ENCODE measurements at regions not wholly inside any gene's neighbourhood (a gene's known extent, or its start where the extent isn't known, plus 50 kb on each side); places are given as distances from the start of the nearest gene placed in this dataset.

DNA sequence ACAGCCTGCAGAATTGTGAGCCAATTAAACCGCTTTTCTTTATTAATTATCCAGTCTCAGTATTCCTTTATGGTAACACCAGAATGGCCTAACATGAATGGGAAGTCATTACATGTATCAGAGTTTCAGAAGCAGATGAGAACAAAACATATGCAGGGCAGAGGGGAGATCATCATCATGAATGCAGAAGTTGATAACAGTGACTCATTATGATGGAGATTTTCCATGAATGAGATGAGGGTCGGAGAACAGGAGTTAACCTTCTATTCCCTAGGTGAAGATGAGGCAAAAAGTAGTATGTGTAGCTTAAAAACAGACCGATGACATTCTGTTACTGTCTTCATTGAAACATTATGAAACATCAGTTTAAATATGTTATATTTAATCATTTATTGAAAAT, 59.5 kb upstream of the PPM1B start:
- POLR2A ChIA-PET: no interaction called here
- CTCF ChIA-PET: no interaction called here
- Mint-ChIP-seq H3K36me3 (ENCODE audit: low read depth) (no peaks in the 10 kb centered on the region), H3K4me3 (no peak overlapping the region), H3K27ac (no peak overlapping the region), H3K4me1 (peaks cover 6% of the 10 kb centered on the region), H3K27me3 (peaks cover 6% of the 10 kb centered on the region), H3K9me3 (no peaks in the 10 kb centered on the region)
- no peak for DNase-seq

DNA sequence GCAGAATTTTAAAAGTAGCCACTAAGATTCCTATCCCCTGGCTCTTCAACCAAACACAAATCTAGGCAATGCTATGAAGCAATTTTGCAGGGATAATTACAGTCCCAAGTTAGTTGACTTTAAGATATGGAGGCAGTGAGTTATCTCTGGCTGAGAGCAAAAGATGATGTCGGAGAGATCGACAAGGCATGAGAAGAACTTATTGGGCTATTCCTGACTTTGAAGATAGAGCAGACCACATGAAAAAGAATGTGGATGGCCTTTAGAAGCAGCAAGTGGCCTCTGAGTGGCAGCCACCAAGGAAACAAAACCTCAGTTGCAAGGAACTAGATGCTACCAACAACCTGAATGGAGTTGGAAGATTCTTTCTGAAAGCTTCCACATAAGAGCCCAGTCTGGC, 58.2 kb upstream of the PPM1B start:
- POLR2A ChIA-PET: interaction anchor here (0.6 kb wide), 1 partner anchor 70 kb away, joined by 4 read pairs; no protein-coding TSS in a partner anchor

DNA sequence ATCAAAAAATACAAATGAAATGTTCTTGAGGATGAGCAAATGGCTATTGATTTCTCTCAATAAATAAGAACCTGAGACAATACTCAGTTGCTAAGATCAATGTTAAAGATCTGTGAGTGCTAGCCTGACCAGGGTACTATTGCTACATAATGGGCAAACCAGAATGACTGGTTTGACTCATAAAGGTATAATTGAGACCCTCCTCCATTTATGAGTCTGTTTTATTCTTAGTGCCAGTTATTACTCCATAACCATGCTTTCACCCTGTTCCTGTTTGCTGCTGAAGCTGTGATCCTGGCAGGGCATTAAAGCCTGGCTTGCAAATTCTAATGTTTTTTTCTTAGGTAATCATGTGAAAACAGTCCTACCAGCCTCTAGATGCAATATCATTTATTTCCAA, 56.6 kb upstream of the PPM1B start:
- no peak overlapping the region for H3K27ac Mint-ChIP-seq
- H3K36me3 Mint-ChIP-seq (ENCODE audit: low read depth): no peaks in the 10 kb centered on the region
- DNase-seq: no peak
- ChIA-PET POLR2A (interaction anchor here (0.7 kb wide), 2 partner anchors 282 to 1895 kb away, joined by 4 read pairs; no protein-coding TSS in a partner anchor), CTCF (interaction anchor here (0.6 to 1.1 kb wide), 3 partner anchors 8 to 57 kb away, joined by 3 to 5 read pairs (median 3); no protein-coding TSS in a partner anchor)
- H3K27me3 Mint-ChIP-seq: peaks cover 6% of the 10 kb centered on the region
- H3K4me1 Mint-ChIP-seq: peaks cover 3% of the 10 kb centered on the region
- H3K9me3 Mint-ChIP-seq: no peaks in the 10 kb centered on the region
- no peak overlapping the region for H3K4me3 Mint-ChIP-seq

More for the DNA sequence above, 58.2 kb upstream of the PPM1B start:
- no peak overlapping the region for H3K4me3 Mint-ChIP-seq
- no peaks in the 10 kb centered on the region for H3K9me3 Mint-ChIP-seq
- peaks cover 4% of the 10 kb centered on the region for H3K4me1 Mint-ChIP-seq
- H3K27ac Mint-ChIP-seq: no peak overlapping the region
- CTCF ChIA-PET: interaction anchor here (0.7 kb wide), 1 partner anchor 24 kb away, joined by 3 read pairs; no protein-coding TSS in a partner anchor
- no peak for DNase-seq
- no peaks in the 10 kb centered on the region for H3K36me3 Mint-ChIP-seq (ENCODE audit: low read depth)
- H3K27me3 Mint-ChIP-seq: peaks cover 6% of the 10 kb centered on the region

DNA sequence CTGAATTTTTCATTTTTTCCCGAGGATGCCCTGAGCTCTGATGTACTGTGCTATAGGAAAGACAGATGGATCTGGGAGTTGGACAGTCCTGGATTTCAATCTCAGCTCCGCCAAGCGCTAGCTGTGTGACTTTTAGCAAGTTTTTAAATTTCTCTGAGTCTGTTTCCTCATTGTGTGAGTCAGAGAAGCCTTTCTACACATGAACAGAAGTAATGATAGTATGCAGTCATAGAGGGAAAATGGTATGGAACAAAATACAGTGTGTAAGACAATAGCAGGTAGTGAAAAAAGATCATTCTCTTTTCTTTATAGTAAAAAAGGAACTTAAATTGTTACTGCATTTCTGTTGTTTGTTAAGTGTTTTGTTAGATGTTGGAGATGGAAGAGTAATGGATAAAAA, 52.4 kb upstream of the PPM1B start:
- ChIA-PET POLR2A (no interaction called here), CTCF (interaction anchor here (1.1 to 1.2 kb wide), 2 partner anchors 15 to 19 kb away, joined by 3 read pairs; no protein-coding TSS in a partner anchor)
- Mint-ChIP-seq H3K27ac (no peak overlapping the region), H3K9me3 (no peaks in the 10 kb centered on the region), H3K4me3 (no peak overlapping the region), H3K27me3 (peaks cover 5% of the 10 kb centered on the region), H3K36me3 (ENCODE audit: low read depth) (no peaks in the 10 kb centered on the region), H3K4me1 (peaks cover 8% of the 10 kb centered on the region)
- DNase-seq: no peak

DNA sequence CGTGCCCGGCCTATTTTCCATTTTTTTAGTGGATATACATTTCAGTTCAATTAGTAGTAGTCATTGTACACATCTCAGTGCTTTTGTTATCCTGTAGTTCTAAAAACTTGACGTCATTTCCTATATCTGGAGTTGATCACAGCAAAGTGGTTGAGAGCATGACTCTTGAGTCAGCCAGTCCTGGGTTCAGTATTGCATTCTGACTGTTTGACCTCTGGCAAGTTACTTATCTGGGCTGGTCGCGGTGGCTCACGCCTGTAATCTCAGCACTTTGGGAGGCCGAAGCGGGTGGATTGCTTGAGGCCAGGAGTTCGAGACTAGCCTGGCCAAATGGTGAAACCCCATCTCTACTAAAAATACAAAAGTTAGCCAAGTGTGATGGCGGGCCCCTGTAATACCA, 50.4 kb upstream of the PPM1B start:
- Mint-ChIP-seq H3K27me3 (peaks cover 5% of the 10 kb centered on the region), H3K4me1 (peaks cover 12% of the 10 kb centered on the region), H3K27ac (no peak overlapping the region), H3K36me3 (ENCODE audit: low read depth) (no peaks in the 10 kb centered on the region), H3K9me3 (no peaks in the 10 kb centered on the region), H3K4me3 (no peak overlapping the region)
- POLR2A ChIA-PET: no interaction called here
- no peak for DNase-seq
- CTCF ChIA-PET: no interaction called here
